HEK293 (cell line): ENCODE measurements at regions not wholly inside any gene's neighbourhood (a gene's known extent, or its start where the extent isn't known, plus 50 kb on each side); places are given as distances from the start of the nearest gene placed in this dataset.

Source experiments
- CTCF ChIA-PET: fragments of 350-600 bp; formaldehyde crosslinking; extraction: SDS; loops from one replicate; lab custom pipeline; 2021; ENCODE audit warnings: antibody characterized with exemption; lab: Yijun Ruan, JAX
- POLR2A ChIA-PET: fragments of 300-600 bp; formaldehyde crosslinking; extraction: SDS; loops from one replicate; lab custom pipeline; 2020; ENCODE audit warnings: antibody characterized with exemption, inconsistent platforms; lab: Yijun Ruan, JAX
- H3K27ac ChIP-seq: fragments of 200-500 bp; sonication (Bioruptor generic); 2 replicates; pipeline ENCODE4 v1.5.1; 2014; ENCODE audit warnings: low read depth, low read length, control low read depth, inconsistent platforms; ENCODE audit errors: extremely low read depth
- H3K36me3 ChIP-seq, 2 experiments: fragments of 200-500 bp in 1 of 2; sonication (Bioruptor generic) in 1 of 2; 1 replicate in 1 of 2; 2 replicates in 1 of 2; pipeline ENCODE4 v1.5.1; 2014 to 2017; ENCODE audit warnings: inconsistent platforms in 2 of 2, low read length in 2 of 2; ENCODE audit not compliant: control insufficient read depth in 2 of 2, insufficient read depth in 1 of 2
- H3K4me1 ChIP-seq: fragments of 200-500 bp; sonication (Bioruptor generic); 2 replicates; pipeline ENCODE4 v1.5.1; 2014; ENCODE audit warnings: mild to moderate bottlenecking, low read length, inconsistent platforms; ENCODE audit not compliant: control insufficient read depth, insufficient read depth
- H3K4me3 ChIP-seq: 2 replicates; pipeline ENCODE4 v1.5.1; 2011; ENCODE audit warnings: low read depth, mild to moderate bottlenecking, control low read depth, low read length, moderate library complexity
- H3K9me3 ChIP-seq: fragments of 200-500 bp; sonication (Bioruptor generic); 2 replicates; pipeline ENCODE4 v1.5.1; 2014; ENCODE audit warnings: low read depth, low read length, inconsistent platforms; ENCODE audit not compliant: control insufficient read depth, insufficient read depth
- BCL6B ChIP-seq: fragments of 450-650 bp; formaldehyde crosslinking; IDR thresholded peaks from 2 replicates; pipeline ENCODE4 v1.5.1; 2017; ENCODE audit warnings: missing biosample characterization, missing genetic modification characterization
- FEZF1 ChIP-seq: fragments of 450-650 bp; formaldehyde crosslinking; IDR thresholded peaks from 2 replicates; pipeline ENCODE4 v1.5.1; 2016; ENCODE audit warnings: missing biosample characterization, missing genetic modification characterization
- IKZF3 ChIP-seq: fragments of 450-650 bp; IDR thresholded peaks from 2 replicates; pipeline ENCODE4 v1.5.0; 2018; ENCODE audit warnings: missing biosample characterization, mild to moderate bottlenecking, missing genetic modification characterization, moderate library complexity
- KLF17 ChIP-seq: fragments of 450-650 bp; formaldehyde crosslinking; IDR thresholded peaks from 2 replicates; pipeline ENCODE4 v1.5.1; 2016; ENCODE audit warnings: missing biosample characterization, missing genetic modification characterization
- SCRT2 ChIP-seq: fragments of 450-650 bp; formaldehyde crosslinking; IDR thresholded peaks from 2 replicates; pipeline ENCODE4 v1.5.1; 2016; ENCODE audit warnings: missing biosample characterization, missing genetic modification characterization
- WT1 ChIP-seq: fragments of 450-650 bp; formaldehyde crosslinking; IDR thresholded peaks from 2 replicates; pipeline ENCODE4 v1.5.1; 2016; ENCODE audit warnings: missing biosample characterization, missing genetic modification characterization
- ZBTB11 ChIP-seq: fragments of 450-650 bp; formaldehyde crosslinking; conservative IDR thresholded peaks from 2 replicates; pipeline ENCODE4 v1.5.1; 2016; ENCODE audit warnings: low read depth, missing biosample characterization, missing genetic modification characterization
- ZFP69B ChIP-seq: fragments of 450-650 bp; formaldehyde crosslinking; IDR thresholded peaks from 2 replicates; pipeline ENCODE4 v1.5.1; 2016; ENCODE audit warnings: missing biosample characterization, missing genetic modification characterization
- ZNF10 ChIP-seq: fragments of 450-650 bp; formaldehyde crosslinking; IDR thresholded peaks from 2 replicates; pipeline ENCODE4 v1.5.1; 2017; ENCODE audit warnings: missing biosample characterization, missing genetic modification characterization
- ZNF184 ChIP-seq: fragments of 450-650 bp; IDR thresholded peaks from 2 replicates; pipeline ENCODE4 v1.5.1; 2018; ENCODE audit warnings: missing biosample characterization, mild to moderate bottlenecking, missing genetic modification characterization
- ZNF214 ChIP-seq: fragments of 450-650 bp; formaldehyde crosslinking; IDR thresholded peaks from 2 replicates; pipeline ENCODE4 v1.5.1; 2017; ENCODE audit warnings: missing biosample characterization, mild to moderate bottlenecking, missing genetic modification characterization, borderline replicate concordance
- ZNF274 ChIP-seq, 2 experiments: fragments of 200-500 bp in 1 of 2; fragments of 450-650 bp in 1 of 2; sonication (Bioruptor generic) in 1 of 2; formaldehyde crosslinking in 1 of 2; IDR thresholded peaks; 2 replicates each; pipeline versions ENCODE4 v1.5.1 to v1.6.1; 2014 to 2016; ENCODE audit warnings: borderline replicate concordance in 1 of 2, inconsistent platforms in 1 of 2, low read length in 1 of 2, missing biosample characterization in 1 of 2, missing genetic modification characterization in 1 of 2
- ZNF292 ChIP-seq: fragments of 450-650 bp; formaldehyde crosslinking; IDR thresholded peaks from 2 replicates; pipeline ENCODE4 v1.5.1; 2016; ENCODE audit warnings: low read depth, missing biosample characterization, missing genetic modification characterization, borderline replicate concordance
- ZNF341 ChIP-seq: fragments of 450-650 bp; formaldehyde crosslinking; IDR thresholded peaks from 2 replicates; pipeline ENCODE4; 2016; ENCODE audit warnings: low read depth, missing biosample characterization, missing genetic modification characterization
- ZNF404 ChIP-seq: fragments of 450-650 bp; formaldehyde crosslinking; IDR thresholded peaks from 2 replicates; pipeline ENCODE4 v1.5.1; 2017; ENCODE audit warnings: missing biosample characterization, missing genetic modification characterization
- ZNF449 ChIP-seq: fragments of 450-650 bp; formaldehyde crosslinking; IDR thresholded peaks from 2 replicates; pipeline ENCODE4 v1.5.1; 2017; ENCODE audit warnings: missing biosample characterization, mild to moderate bottlenecking, missing genetic modification characterization, moderate library complexity
- ZNF585B ChIP-seq: fragments of 450-650 bp; formaldehyde crosslinking; IDR thresholded peaks from 2 replicates; pipeline ENCODE4 v1.5.1; 2016; ENCODE audit warnings: missing biosample characterization, missing genetic modification characterization
- ZNF600 ChIP-seq: fragments of 450-650 bp; formaldehyde crosslinking; IDR thresholded peaks from 2 replicates; pipeline ENCODE4 v1.5.1; 2016; ENCODE audit warnings: missing biosample characterization, missing genetic modification characterization
- ZNF658 ChIP-seq: fragments of 450-650 bp; formaldehyde crosslinking; IDR thresholded peaks from 2 replicates; pipeline ENCODE4; 2016; ENCODE audit warnings: missing biosample characterization, missing genetic modification characterization
- ZXDB ChIP-seq: fragments of 450-650 bp; formaldehyde crosslinking; IDR thresholded peaks from 2 replicates; pipeline ENCODE4 v1.5.1; 2016; ENCODE audit warnings: missing biosample characterization, missing genetic modification characterization

- Histone ChIP-seq H3K9me3 (no peaks in the 10 kb centered on the region), H3K4me1 (no peaks in the 10 kb centered on the region), H3K4me3 (no peak overlapping the region), H3K36me3 (no peaks in the 10 kb centered on the region), H3K27ac (no peak overlapping the region)
- CTCF ChIA-PET, result interaction anchor here (0.6 kb wide), 1 partner anchor 23 kb away, joined by 3 read pairs; no protein-coding TSS in a partner anchor
- POLR2A ChIA-PET, result no interaction called here
- TF ChIP-seq ZNF292 (tag by site-specific recombination) (no peak), ZBTB11 (tag by site-specific recombination) (no peak), FEZF1 (tag by site-specific recombination) (no peak), ZFP69B (no peak)
Observed at GRCh38 chr17:70699408-70699807, 530.1 kb downstream of the KCNJ2 start.

GRCh38 chr17:70702683-70703255 is 533.4 kb downstream of the KCNJ2 start:
- no peak overlapping the region for H3K4me3 ChIP-seq
- POLR2A ChIA-PET, result no interaction called here
- H3K27ac ChIP-seq, result no peak overlapping the region
- H3K36me3 ChIP-seq, result no peaks in the 10 kb centered on the region
- no peak for TF ChIP-seq ZNF184 (tag by site-specific recombination)
- TF ChIP-seq ZNF585B (tag by site-specific recombination), result no peak
- no peak for TF ChIP-seq BCL6B
- H3K4me1 ChIP-seq, result no peaks in the 10 kb centered on the region
- CTCF ChIA-PET, result interaction anchor here (0.5 to 1.3 kb wide), 2 partner anchors 64 to 244 kb away, joined by 4 to 8 read pairs; no protein-coding TSS in a partner anchor
- H3K9me3 ChIP-seq, result no peaks in the 10 kb centered on the region

- CTCF ChIA-PET, result interaction anchor here (0.8 to 0.9 kb wide), 2 partner anchors 57 to 58 kb away, joined by 3 read pairs; no protein-coding TSS in a partner anchor
Observed at GRCh38 chr17:70709596-70709995, 540.3 kb downstream of the KCNJ2 start.

More at GRCh38 chr17:70709596-70709995, 540.3 kb downstream of the KCNJ2 start:
- H3K4me3 ChIP-seq, result no peak overlapping the region
- TF ChIP-seq IKZF3 (tag by site-specific recombination) (no peak), ZNF404 (no peak), ZNF292 (tag by site-specific recombination) (no peak), ZNF341 (tag by site-specific recombination) (no peak), WT1 (tag by site-specific recombination) (no peak), KLF17 (tag by site-specific recombination) (no peak), SCRT2 (tag by site-specific recombination) (no peak), ZNF214 (tag by site-specific recombination) (no peak), ZNF10 (tag by site-specific recombination) (no peak), ZNF658 (tag by site-specific recombination) (no peak), ZNF274 (IDR thresholded peaks at IDR 0.05; ENCODE audit: low read length) (no peak), ZNF274 (tag by site-specific recombination; IDR thresholded peaks at IDR 0.05; ENCODE audit: borderline replicate concordance) (no peak), ZXDB (tag by site-specific recombination) (no peak), ZNF600 (tag by site-specific recombination) (no peak), ZNF449 (tag by site-specific recombination) (no peak)
- no peak overlapping the region for H3K27ac ChIP-seq
- H3K9me3 ChIP-seq, result no peaks in the 10 kb centered on the region
- no peaks in the 10 kb centered on the region for H3K4me1 ChIP-seq
- POLR2A ChIA-PET, result no interaction called here
- no peaks in the 10 kb centered on the region for H3K36me3 ChIP-seq
